GM10266 (cell line): ENCODE measurements at regions not wholly inside any gene's neighbourhood (a gene's known extent, or its start where the extent isn't known, plus 50 kb on each side); places are given as distances from the start of the nearest gene placed in this dataset.

Experiments used
- DNase-seq: peaks from one replicate; pipeline ENCODE4 v3.0.0; 2012; ENCODE audit errors: extremely low spot score
- CTCF ChIP-seq: IDR thresholded peaks from 2 replicates; pipeline ENCODE4 v1.5.1; 2012; ENCODE audit warnings: mild to moderate bottlenecking, low read depth; ENCODE audit not compliant: control insufficient read depth, insufficient read depth; ENCODE audit errors: missing control alignments

DNA sequence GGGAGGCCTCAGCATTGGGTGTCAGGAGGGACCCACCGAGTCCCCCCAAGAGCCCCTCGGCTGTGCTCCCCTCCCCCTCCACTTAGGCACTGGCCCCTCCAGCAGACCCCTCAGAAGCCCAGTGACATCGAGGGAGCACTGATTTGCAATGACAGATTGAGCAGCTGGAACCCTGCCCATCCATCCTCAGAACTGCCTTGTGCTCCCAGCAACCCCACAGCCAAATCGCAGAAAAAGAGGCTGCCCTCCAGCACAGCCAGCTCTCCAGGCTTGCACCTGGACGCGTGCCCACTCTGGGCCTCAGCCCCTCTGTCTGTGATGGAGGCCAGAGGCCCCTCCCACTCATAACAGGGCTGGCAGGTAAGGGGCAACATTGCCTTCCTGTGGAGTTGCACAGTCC lies 123.2 kb upstream of the VSTM2B start:
- DNase-seq, result no peak
- TF ChIP-seq CTCF, result no peak

DNA sequence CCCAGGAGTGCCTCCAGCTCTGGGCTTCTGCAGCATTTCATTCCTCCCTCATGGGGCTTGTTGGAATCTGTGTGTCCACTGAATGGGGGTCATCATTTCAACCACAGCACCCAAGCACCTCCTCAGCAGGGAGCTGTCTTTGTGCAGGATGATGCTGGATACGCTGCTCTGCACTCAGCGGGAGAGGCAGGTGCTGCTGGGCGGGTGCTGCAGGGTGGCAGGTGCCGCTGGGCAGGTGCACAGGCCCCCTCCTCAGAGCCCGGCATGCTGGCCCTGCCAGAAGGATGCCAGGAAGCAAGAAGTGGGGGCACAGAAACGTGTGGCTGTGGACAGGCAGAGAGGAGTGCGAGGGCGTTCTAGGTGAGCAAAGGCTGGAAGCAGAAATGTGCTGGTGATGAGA lies 121.8 kb upstream of the VSTM2B start:
- no peak for TF ChIP-seq CTCF

GRCh38 chr19:29404951-29405727 lies 120.7 kb upstream of the VSTM2B start:
- no peak for TF ChIP-seq CTCF
- DNase-seq, result no peak

More for the DNA sequence above, 121.8 kb upstream of the VSTM2B start:
- no peak for DNase-seq

- DNase-seq, result no peak
- TF ChIP-seq CTCF, result no peak
These were observed 120.1 kb upstream of the VSTM2B start for GRCh38 chr19:29405728-29405995.

DNA sequence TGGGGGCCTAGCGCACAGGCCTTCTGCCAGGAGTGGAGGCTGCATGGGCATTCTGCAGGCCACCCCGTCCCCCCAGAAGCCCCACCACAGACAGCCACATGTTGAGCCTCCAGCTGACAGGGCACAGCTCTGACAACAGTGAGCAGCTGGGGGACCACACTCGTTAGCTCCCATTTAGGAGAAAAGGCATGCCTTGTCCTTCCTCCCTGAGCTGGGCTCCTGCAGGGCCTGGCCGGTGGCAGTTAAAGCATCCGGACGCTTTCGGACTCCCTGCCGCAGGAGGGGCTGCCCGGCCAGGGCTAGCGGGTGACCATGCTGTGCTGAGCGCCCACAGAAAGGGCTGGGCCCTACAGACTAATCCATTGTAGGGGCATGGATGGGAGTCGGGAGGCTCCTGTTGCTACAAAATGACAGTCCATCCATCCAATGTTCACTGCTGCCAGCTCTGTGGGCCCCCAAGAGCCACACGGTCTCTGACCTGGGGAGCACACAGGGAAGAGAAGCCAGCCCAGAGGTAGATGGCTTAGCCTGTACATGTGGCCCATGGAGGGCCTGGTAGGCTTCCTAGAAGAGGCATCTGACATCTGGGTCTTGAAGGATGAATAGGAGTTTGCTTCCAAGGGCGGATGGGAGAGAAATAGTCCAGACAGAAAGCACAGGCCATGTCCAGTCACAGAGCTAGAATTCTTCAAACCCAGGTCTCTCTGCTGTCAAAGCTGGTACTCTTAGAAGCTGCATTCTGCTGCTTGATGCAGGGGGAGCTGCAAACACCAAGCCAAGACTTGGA lies 116.5 kb upstream of the VSTM2B start:
- TF ChIP-seq CTCF, result no peak
- DNase-seq, result no peak

- no peak for DNase-seq
- TF ChIP-seq CTCF, result no peak
These were observed 115.2 kb upstream of the VSTM2B start for GRCh38 chr19:29410601-29411000.

- TF ChIP-seq CTCF, result no peak
- DNase-seq, result no peak
These were observed 114.6 kb upstream of the VSTM2B start for GRCh38 chr19:29411113-29411581.
